ENCODE measurements at regions not wholly inside any gene's neighbourhood (a gene's known extent, or its start where the extent isn't known, plus 50 kb on each side); places are given as distances from the start of the nearest gene placed in this dataset.

DNA sequence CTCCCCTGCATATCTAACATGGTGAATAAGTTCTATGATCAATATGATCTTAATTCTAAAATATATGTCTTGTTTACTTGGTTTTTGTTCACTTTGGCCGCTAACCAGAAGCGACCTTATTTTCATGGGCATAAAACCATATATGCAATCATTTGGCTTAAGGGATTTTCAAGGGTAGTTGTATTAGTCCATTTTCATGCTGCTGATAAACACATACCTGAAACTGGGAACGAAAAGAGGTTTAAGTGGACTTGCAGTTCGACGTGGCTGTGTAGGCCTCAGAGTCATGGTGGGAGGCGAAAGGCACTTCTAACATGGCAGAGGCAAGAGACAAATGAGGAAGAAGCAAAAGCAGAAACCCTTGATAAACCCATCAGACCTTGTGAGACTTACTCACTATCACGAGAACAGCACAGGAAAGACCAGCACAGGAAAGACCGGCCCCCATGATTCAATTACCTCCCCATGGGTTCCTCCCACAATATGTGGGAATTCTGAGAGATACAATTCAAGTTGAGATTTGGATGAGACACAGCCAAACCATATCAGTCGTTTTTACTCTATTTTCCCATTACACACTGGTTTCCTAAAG, 114.3 kb upstream of the CPEB2 start:
- TF ChIP-seq, protein P1, sequence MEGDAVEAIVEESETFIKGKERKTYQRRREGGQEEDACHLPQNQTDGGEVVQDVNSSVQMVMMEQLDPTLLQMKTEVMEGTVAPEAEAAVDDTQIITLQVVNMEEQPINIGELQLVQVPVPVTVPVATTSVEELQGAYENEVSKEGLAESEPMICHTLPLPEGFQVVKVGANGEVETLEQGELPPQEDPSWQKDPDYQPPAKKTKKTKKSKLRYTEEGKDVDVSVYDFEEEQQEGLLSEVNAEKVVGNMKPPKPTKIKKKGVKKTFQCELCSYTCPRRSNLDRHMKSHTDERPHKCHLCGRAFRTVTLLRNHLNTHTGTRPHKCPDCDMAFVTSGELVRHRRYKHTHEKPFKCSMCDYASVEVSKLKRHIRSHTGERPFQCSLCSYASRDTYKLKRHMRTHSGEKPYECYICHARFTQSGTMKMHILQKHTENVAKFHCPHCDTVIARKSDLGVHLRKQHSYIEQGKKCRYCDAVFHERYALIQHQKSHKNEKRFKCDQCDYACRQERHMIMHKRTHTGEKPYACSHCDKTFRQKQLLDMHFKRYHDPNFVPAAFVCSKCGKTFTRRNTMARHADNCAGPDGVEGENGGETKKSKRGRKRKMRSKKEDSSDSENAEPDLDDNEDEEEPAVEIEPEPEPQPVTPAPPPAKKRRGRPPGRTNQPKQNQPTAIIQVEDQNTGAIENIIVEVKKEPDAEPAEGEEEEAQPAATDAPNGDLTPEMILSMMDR (IDR thresholded peaks at IDR 0.05 in 8 of 11, conservative IDR thresholded peaks at IDR 0.05 in 3 of 11), result no peak
- TF ChIP-seq POLR2AphosphoS5 (IDR thresholded peaks at IDR 0.05), result no peak

Measured in spleen (tissue), 7 donors.